Retinal pigment epithelial cell (primary cell): ENCODE measurements at regions not wholly inside any gene's neighbourhood (a gene's known extent, or its start where the extent isn't known, plus 50 kb on each side); places are given as distances from the start of the nearest gene placed in this dataset.

Experiments
- DNase-seq: peaks from one replicate; pipeline ENCODE4 v3.0.0-alpha.2; 2010; ENCODE audit warnings: low read depth
- H3K4me3 ChIP-seq: 2 replicates; pipeline ENCODE4 v1.5.1; 2011; ENCODE audit warnings: mild to moderate bottlenecking, low read length, control low read depth, moderate library complexity
- CTCF ChIP-seq: conservative IDR thresholded peaks from 2 replicates; pipeline ENCODE4 v1.5.1; 2011; ENCODE audit warnings: low read depth, low read length, control low read depth, inconsistent platforms

- TF ChIP-seq CTCF = no peak
- no peak for DNase-seq
Observed at GRCh38 chr1:193434319-193434718, 247.9 kb upstream of the B3GALT2 start.

DNA sequence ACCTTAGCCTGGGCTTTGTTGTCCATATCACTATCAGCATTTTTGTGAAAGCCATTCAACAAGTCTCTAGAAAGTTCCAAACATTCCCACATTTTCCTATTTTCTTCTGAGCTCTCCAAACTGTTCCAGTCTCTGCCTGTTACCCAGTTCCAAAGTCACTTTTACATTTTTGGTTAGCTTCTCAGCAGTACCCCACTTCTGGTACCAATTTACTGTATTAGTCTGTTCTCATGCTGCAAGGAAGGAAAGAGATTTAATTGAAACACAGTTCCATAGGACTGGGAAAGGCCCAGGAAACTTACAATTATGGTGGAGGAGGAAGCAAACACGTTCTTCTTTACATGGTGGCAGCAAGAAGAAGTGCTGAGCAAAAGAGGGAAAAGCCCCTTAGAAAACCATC is 247.2 kb upstream of the B3GALT2 start:
- TF ChIP-seq CTCF = no peak
- DNase-seq = no peak
- no peak overlapping the region for H3K4me3 ChIP-seq

More at GRCh38 chr1:193434319-193434718, 247.9 kb upstream of the B3GALT2 start:
- no peak overlapping the region for H3K4me3 ChIP-seq

DNA sequence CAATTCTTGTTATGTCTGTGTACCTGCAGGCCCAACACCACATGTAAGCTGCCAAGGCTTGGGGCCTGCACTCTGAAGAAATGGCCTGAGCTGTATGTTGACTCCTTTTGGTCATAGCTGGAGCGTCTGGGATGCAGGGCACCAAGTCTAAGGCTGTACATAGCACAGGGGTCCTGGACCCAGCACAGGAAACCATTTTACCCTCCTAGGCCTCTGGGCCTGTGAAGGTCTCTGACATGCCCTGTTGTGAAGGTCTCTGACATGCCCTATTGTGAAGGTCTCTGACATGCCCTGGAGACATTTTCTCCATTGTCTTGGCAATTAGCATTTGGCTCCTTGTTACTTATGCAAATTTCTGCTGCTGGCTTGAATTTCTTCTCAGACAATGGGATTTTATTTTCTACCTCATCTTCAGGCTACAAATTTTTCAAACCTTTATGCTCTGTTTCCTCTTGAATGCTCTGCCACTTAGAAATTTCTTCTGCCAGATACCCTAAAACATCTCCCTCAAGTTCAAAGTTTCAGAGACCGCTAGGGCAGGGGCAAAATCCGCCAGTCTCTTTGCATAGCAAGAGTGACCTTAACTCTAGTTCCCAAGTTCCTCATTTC is 246.7 kb upstream of the B3GALT2 start:
- DNase-seq = no peak
- no peak overlapping the region for H3K4me3 ChIP-seq
- TF ChIP-seq CTCF = no peak

DNA sequence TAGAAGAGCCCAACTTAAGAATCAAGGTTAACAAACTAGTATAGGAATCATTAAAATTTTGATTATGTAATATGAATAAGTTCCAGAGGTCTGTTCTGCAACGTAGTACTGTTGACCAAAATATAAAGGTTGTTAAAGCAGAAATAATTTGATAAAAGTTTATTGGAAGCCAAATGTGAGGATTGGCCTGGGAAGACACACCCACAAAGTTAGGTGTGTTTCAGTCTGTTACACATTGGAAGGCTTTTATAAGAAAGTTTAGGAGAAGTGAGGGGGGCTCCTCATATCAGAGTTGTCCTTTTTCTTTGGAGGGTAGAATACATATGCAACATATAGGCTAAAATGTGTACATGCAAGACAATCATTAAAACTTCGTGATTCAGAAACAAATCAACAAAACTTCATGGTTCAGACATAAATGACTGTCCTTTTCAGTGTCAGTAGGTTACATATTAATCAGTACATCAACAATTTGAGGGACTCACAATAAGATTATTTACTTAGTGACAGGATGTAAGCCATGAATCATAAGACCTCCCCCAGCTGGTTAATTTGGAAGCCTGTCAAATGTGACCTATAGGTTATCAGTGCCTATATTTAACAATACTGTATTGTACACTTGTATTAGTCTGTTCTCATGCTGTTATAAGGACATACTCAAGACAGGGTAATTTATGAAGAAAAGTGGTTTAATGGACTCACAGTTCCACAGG is 245.0 kb upstream of the B3GALT2 start:
- DNase-seq = no peak
- TF ChIP-seq CTCF = no peak
- H3K4me3 ChIP-seq = no peak overlapping the region

DNA sequence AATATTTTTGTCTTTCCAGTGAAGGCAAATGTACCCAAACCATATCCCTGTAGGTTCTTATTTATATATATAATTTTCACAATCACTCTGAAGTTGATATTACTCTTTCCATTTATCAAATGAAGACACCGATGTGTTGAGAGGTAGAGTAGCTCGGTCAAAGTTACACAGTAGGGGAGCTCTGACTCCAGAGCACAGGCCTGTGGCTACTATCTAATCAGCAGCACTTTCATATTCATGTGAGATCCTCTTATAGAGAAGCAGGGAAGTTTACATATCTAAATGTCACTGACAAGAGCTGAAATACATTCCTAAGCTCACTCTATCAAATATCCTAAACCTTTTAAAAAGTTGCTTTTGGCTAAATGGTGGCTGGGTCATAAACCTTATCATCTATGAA is 241.1 kb upstream of the B3GALT2 start:
- no peak for TF ChIP-seq CTCF
- H3K4me3 ChIP-seq = no peak overlapping the region
- no peak for DNase-seq

- no peak overlapping the region for H3K4me3 ChIP-seq
- no peak for TF ChIP-seq CTCF
- no peak for DNase-seq
Observed at GRCh38 chr1:193426061-193426460, 239.6 kb upstream of the B3GALT2 start.

GRCh38 chr1:193421487-193421886 is 235.1 kb upstream of the B3GALT2 start:
- TF ChIP-seq CTCF = no peak
- no peak overlapping the region for H3K4me3 ChIP-seq
- no peak for DNase-seq
